ENCODE measurements at regions not wholly inside any gene's neighbourhood (a gene's known extent, or its start where the extent isn't known, plus 50 kb on each side); places are given as distances from the start of the nearest gene placed in this dataset.

GRCh38 chr5:175236176-175236575, 207.8 kb downstream of the DRD1 start:
- no peak overlapping the region for H3K4me3 ChIP-seq
- H3K4me1 ChIP-seq, result no peaks in the 10 kb centered on the region
- WGBS, 5 donors, result 78 to 93% (median 84%) methylated on average over 6 of the region's 6 CpGs
- TF ChIP-seq POLR2AphosphoS5 (IDR thresholded peaks at IDR 0.05), result no peak
- TF ChIP-seq POLR2A (IDR thresholded peaks at IDR 0.05), result no peak
- TF ChIP-seq CTCF (IDR thresholded peaks at IDR 0.05 in 8 of 11, conservative IDR thresholded peaks at IDR 0.05 in 3 of 11), result no peak
- H3K9me3 ChIP-seq, result no peaks in the 10 kb centered on the region
- H3K27ac ChIP-seq, result no peak overlapping the region
- DNase-seq, result no peak
- intact Hi-C loops (cut with DNase I; ENCODE audit: low total_unique reads), result no loop called here
- H3K36me3 ChIP-seq, result no peaks in the 10 kb centered on the region
- H3K27me3 ChIP-seq (replicated peaks in 1 of 7), result peaks cover 0 to 28% (median 0%) of the 10 kb centered on the region in 7 donors

- DNase-seq, result no peak
- TF ChIP-seq CTCF (IDR thresholded peaks at IDR 0.05 in 8 of 11, conservative IDR thresholded peaks at IDR 0.05 in 3 of 11) (no peak), POLR2A (IDR thresholded peaks at IDR 0.05) (no peak), POLR2AphosphoS5 (IDR thresholded peaks at IDR 0.05) (no peak)
- Histone ChIP-seq H3K4me3 (no peak overlapping the region), H3K27me3 (replicated peaks in 1 of 7) (peaks cover 0 to 21% (median 0%) of the 10 kb centered on the region in 7 donors), H3K4me1 (no peaks in the 10 kb centered on the region), H3K27ac (no peak overlapping the region), H3K9me3 (no peaks in the 10 kb centered on the region), H3K36me3 (no peaks in the 10 kb centered on the region)
- WGBS, 5 donors, result 62 to 82% (median 72%) methylated on average over 9 of the region's 9 CpGs
- intact Hi-C loops (cut with DNase I; ENCODE audit: low total_unique reads), result no loop called here
Measured at GRCh38 chr5:175235251-175235960, 208.6 kb downstream of the DRD1 start.

GRCh38 chr5:175230299-175230698, 213.7 kb downstream of the DRD1 start:
- peaks cover 0 to 12% (median 0%) of the 10 kb centered on the region in 7 donors for H3K27me3 ChIP-seq (replicated peaks in 1 of 7)
- no peaks in the 10 kb centered on the region for H3K36me3 ChIP-seq
- H3K4me3 ChIP-seq, result no peak overlapping the region
- peaks cover 0 to 3% (median 0%) of the 10 kb centered on the region in 8 donors for H3K9me3 ChIP-seq
- WGBS, 5 donors, result 64 to 78% (median 70%) methylated on average over 7 of the region's 7 CpGs
- DNase-seq, result no peak
- intact Hi-C loops (cut with DNase I; ENCODE audit: low total_unique reads), result no loop called here
- H3K27ac ChIP-seq, result no peak overlapping the region
- TF ChIP-seq POLR2A (IDR thresholded peaks at IDR 0.05) (no peak), POLR2AphosphoS5 (IDR thresholded peaks at IDR 0.05) (no peak), CTCF (IDR thresholded peaks at IDR 0.05 in 8 of 11, conservative IDR thresholded peaks at IDR 0.05 in 3 of 11) (no peak)
- H3K4me1 ChIP-seq, result no peaks in the 10 kb centered on the region

GRCh38 chr5:175226506-175226905, 217.5 kb downstream of the DRD1 start:
- TF ChIP-seq CTCF (IDR thresholded peaks at IDR 0.05 in 8 of 11, conservative IDR thresholded peaks at IDR 0.05 in 3 of 11) (no peak), POLR2AphosphoS5 (IDR thresholded peaks at IDR 0.05) (no peak), POLR2A (IDR thresholded peaks at IDR 0.05) (no peak)
- 82 to 97% (median 84%) methylated on average over 1 of the region's 1 CpG for WGBS, 5 donors

More at GRCh38 chr5:175226506-175226905, 217.5 kb downstream of the DRD1 start:
- intact Hi-C loops (cut with DNase I; ENCODE audit: low total_unique reads), result no loop called here
- no peaks in the 10 kb centered on the region for H3K4me1 ChIP-seq
- peaks cover 0 to 3% (median 0%) of the 10 kb centered on the region in 8 donors for H3K9me3 ChIP-seq
- H3K27me3 ChIP-seq (replicated peaks in 1 of 7), result no peaks in the 10 kb centered on the region
- H3K27ac ChIP-seq, result no peak overlapping the region
- DNase-seq, result no peak
- no peaks in the 10 kb centered on the region for H3K36me3 ChIP-seq
- no peak overlapping the region for H3K4me3 ChIP-seq

All from spleen (tissue), 11 donors.